Natural killer cell (primary cell): ENCODE measurements at regions not wholly inside any gene's neighbourhood (a gene's known extent, or its start where the extent isn't known, plus 50 kb on each side); places are given as distances from the start of the nearest gene placed in this dataset.
"Not testable (repeated sequence)": the region's sequence is repeated elsewhere in the genome, so short reads cannot be mapped to it uniquely, and the experiment has no call there.

Experiments used
- ATAC-seq, 3 donors: fragments of 150-1000 bp in 2 of 3; fragments of 200-7000 bp in 1 of 3; cut with Tn5 transposase; 1 replicate in 1 of 3; 2 replicates in 2 of 3; pipeline ENCODE4 v1.10.0; 2021; ENCODE audit warnings: mild to moderate bottlenecking in 2 of 3, moderate library complexity in 2 of 3
- DNase-seq, 2 donors: peaks; one replicate each; pipeline versions ENCODE4 v3.0.0 to v3.0.0-alpha.2; 2013 to 2021; ENCODE audit warnings: mixed read lengths in 1 of 2
- H3K27ac ChIP-seq: one replicate; pipeline ENCODE4 v1.5.1; 2013; ENCODE audit warnings: mild to moderate bottlenecking, low read length
- H3K27me3 ChIP-seq: one replicate; pipeline ENCODE4 v1.6.1; 2013; ENCODE audit warnings: low read length; ENCODE audit not compliant: control insufficient read depth, insufficient read depth
- H3K36me3 ChIP-seq: one replicate; pipeline ENCODE4 v1.6.1; 2013; ENCODE audit warnings: low read length; ENCODE audit not compliant: control insufficient read depth, insufficient read depth
- H3K4me1 ChIP-seq: one replicate; pipeline ENCODE4 v1.6.1; 2013; ENCODE audit warnings: low read length; ENCODE audit not compliant: control insufficient read depth, insufficient read depth
- H3K4me3 ChIP-seq: one replicate; pipeline ENCODE4 v1.5.1; 2013; ENCODE audit warnings: low read length
- H3K9me3 ChIP-seq: one replicate; pipeline ENCODE4 v1.6.1; 2013; ENCODE audit warnings: low read length; ENCODE audit not compliant: control insufficient read depth, insufficient read depth
- H3K27ac Mint-ChIP-seq, 2 donors: one replicate each; pipeline ENCODE4 v1.8.0; 2022; ENCODE audit warnings: mild to moderate bottlenecking in 2 of 2, mixed read lengths in 2 of 2, moderate library complexity in 1 of 2
- H3K27me3 Mint-ChIP-seq, 2 donors: one replicate each; pipeline ENCODE4 v1.8.0; 2022; ENCODE audit warnings: low read depth in 2 of 2, mixed read lengths in 2 of 2
- H3K36me3 Mint-ChIP-seq: one replicate; pipeline ENCODE4 v1.8.0; 2022; ENCODE audit warnings: mixed read lengths
- H3K4me1 Mint-ChIP-seq, 2 donors: one replicate each; pipeline ENCODE4 v1.8.0; 2022; ENCODE audit warnings: mixed read lengths in 2 of 2
- H3K4me3 Mint-ChIP-seq: one replicate; pipeline ENCODE4 v1.8.0; 2022; ENCODE audit warnings: mild to moderate bottlenecking, moderate library complexity, mixed read lengths
- H3K9me3 Mint-ChIP-seq, 2 donors: one replicate each; pipeline ENCODE4 v1.8.0; 2022; ENCODE audit warnings: mixed read lengths in 2 of 2
- CTCF ChIP-seq: fragments of 200-600 bp; IDR thresholded peaks from one replicate; pipeline ENCODE4 v1.8.0; 2022; ENCODE audit warnings: antibody characterized with exemption
- WGBS: methylation state at CpG from one replicate; pipeline ENCODE4 v1.1.7; 2013; ENCODE audit warnings: missing lambda C conversion rate; ENCODE audit not compliant: insufficient coverage; 5-methylcytosine and 5-hydroxymethylcytosine counted together
- intact Hi-C: fragments of 100-400 bp; cut with micrococcal nuclease; formaldehyde crosslinking; loops from one replicate; pipeline ENCODE4 v1.14.2; 2022

- TF ChIP-seq CTCF: no peak
- H3K27me3 Mint-ChIP-seq: no peaks in the 10 kb centered on the region
- no peak overlapping the region for H3K27ac ChIP-seq
- H3K4me1 Mint-ChIP-seq: no peaks in the 10 kb centered on the region
- H3K27ac Mint-ChIP-seq: no peak overlapping the region
- intact Hi-C loops: no loop called here
- H3K4me1 ChIP-seq: no peaks in the 10 kb centered on the region
- no peak for DNase-seq
- no peaks in the 10 kb centered on the region for H3K36me3 ChIP-seq
- H3K4me3 ChIP-seq: no peak overlapping the region
- ATAC-seq: no peak
- no peaks in the 10 kb centered on the region for H3K27me3 ChIP-seq
- no CpG with 5 or more reads among the region's 1 CpG for WGBS
- no peaks in the 10 kb centered on the region for H3K9me3 ChIP-seq
- H3K4me3 Mint-ChIP-seq: no peak overlapping the region
- H3K36me3 Mint-ChIP-seq: no peaks in the 10 kb centered on the region
- peaks cover 10 to 14% of the 10 kb centered on the region in 2 donors for H3K9me3 Mint-ChIP-seq
These were observed 143.8 kb upstream of the FGF10 start for GRCh38 chr5:44532981-44533380.

- ATAC-seq, H3K27ac Mint-ChIP-seq, H3K4me1 ChIP-seq, H3K27me3 Mint-ChIP-seq, H3K4me1 Mint-ChIP-seq, H3K4me3 ChIP-seq, H3K4me3 Mint-ChIP-seq, H3K36me3 Mint-ChIP-seq, H3K27ac ChIP-seq, DNase-seq, H3K27me3 ChIP-seq, intact Hi-C loops, H3K9me3 ChIP-seq, H3K36me3 ChIP-seq: not testable (repeated sequence)
- WGBS: 82% methylated on average over 2 of the region's 2 CpGs
- peaks cover 14 to 18% of the 10 kb centered on the region in 2 donors for H3K9me3 Mint-ChIP-seq
These were observed 142.5 kb upstream of the FGF10 start for GRCh38 chr5:44531756-44532155.

- ATAC-seq, H3K27me3 Mint-ChIP-seq, H3K27ac Mint-ChIP-seq, H3K36me3 ChIP-seq, intact Hi-C loops, H3K4me3 ChIP-seq, H3K36me3 Mint-ChIP-seq, H3K4me1 ChIP-seq, H3K27ac ChIP-seq, H3K9me3 ChIP-seq, H3K4me3 Mint-ChIP-seq, H3K27me3 ChIP-seq, DNase-seq, H3K4me1 Mint-ChIP-seq: not testable (repeated sequence)
- H3K9me3 Mint-ChIP-seq: peaks cover 14 to 20% of the 10 kb centered on the region in 2 donors
- 94% methylated on average over 6 of the region's 6 CpGs for WGBS
These were observed 141.6 kb upstream of the FGF10 start for GRCh38 chr5:44530783-44531182.

GRCh38 chr5:44511596-44511995 is 122.4 kb upstream of the FGF10 start:
- 57% methylated on average over 5 of the region's 5 CpGs for WGBS
- H3K4me3 Mint-ChIP-seq: no peak overlapping the region
- no peaks in the 10 kb centered on the region for H3K36me3 ChIP-seq
- TF ChIP-seq CTCF: no peak
- H3K27ac ChIP-seq: no peak overlapping the region
- H3K36me3 Mint-ChIP-seq: peaks cover 7% of the 10 kb centered on the region
- no peak overlapping the region for H3K4me3 ChIP-seq
- no peaks in the 10 kb centered on the region for H3K27me3 Mint-ChIP-seq
- intact Hi-C loops: no loop called here
- DNase-seq (no peak), ATAC-seq (no peak)
- H3K27me3 ChIP-seq: no peaks in the 10 kb centered on the region
- H3K4me1 Mint-ChIP-seq: no peaks in the 10 kb centered on the region
- no peaks in the 10 kb centered on the region for H3K9me3 ChIP-seq
- no peak overlapping the region for H3K27ac Mint-ChIP-seq
- H3K4me1 ChIP-seq: no peaks in the 10 kb centered on the region
- peaks cover 4 to 9% of the 10 kb centered on the region in 2 donors for H3K9me3 Mint-ChIP-seq

- H3K9me3 ChIP-seq: peaks cover 6% of the 10 kb centered on the region
- no peaks in the 10 kb centered on the region for H3K27me3 Mint-ChIP-seq
- no peak for ATAC-seq
- H3K4me3 ChIP-seq: no peak overlapping the region
- no peak overlapping the region for H3K27ac Mint-ChIP-seq
- DNase-seq: no peak
- H3K9me3 Mint-ChIP-seq: peaks cover 2 to 5% of the 10 kb centered on the region in 2 donors
- intact Hi-C loops: no loop called here
- no peak overlapping the region for H3K27ac ChIP-seq
- no peaks in the 10 kb centered on the region for H3K36me3 Mint-ChIP-seq
- no peaks in the 10 kb centered on the region for H3K4me1 Mint-ChIP-seq
- H3K4me3 Mint-ChIP-seq: no peak overlapping the region
- no peak for TF ChIP-seq CTCF
- no peaks in the 10 kb centered on the region for H3K36me3 ChIP-seq
- WGBS: 71% methylated on average over 2 of the region's 3 CpGs
- no peaks in the 10 kb centered on the region for H3K4me1 ChIP-seq
- no peaks in the 10 kb centered on the region for H3K27me3 ChIP-seq
These were observed 117.3 kb upstream of the FGF10 start for GRCh38 chr5:44506561-44506960.
